ENCODE measurements at regions not wholly inside any gene's neighbourhood (a gene's known extent, or its start where the extent isn't known, plus 50 kb on each side); places are given as distances from the start of the nearest gene placed in this dataset.
"Not testable (repeated sequence)": the region's sequence is repeated elsewhere in the genome, so short reads cannot be mapped to it uniquely, and the experiment has no call there.

DNA sequence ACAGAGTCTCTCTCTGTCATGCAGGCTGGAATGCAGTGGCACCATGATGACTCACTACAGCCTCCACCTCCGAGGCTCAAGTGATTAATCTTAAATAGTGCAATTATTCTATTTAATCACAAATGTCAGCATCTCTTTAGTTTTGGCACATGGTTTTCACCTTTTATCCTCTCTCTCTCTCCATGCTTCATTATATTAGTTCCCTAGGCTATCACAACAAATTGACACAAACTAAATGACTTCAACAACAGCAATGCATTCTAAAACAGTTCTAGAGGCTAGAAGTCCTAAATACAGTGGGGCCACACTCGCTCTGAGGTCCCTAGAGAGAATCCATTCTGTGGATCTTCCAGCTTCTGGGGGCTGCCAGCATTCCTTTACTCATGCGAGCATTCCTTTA, 178.2 kb upstream of the ZNG1F start:
- DNase-seq = not testable (repeated sequence)

DNA sequence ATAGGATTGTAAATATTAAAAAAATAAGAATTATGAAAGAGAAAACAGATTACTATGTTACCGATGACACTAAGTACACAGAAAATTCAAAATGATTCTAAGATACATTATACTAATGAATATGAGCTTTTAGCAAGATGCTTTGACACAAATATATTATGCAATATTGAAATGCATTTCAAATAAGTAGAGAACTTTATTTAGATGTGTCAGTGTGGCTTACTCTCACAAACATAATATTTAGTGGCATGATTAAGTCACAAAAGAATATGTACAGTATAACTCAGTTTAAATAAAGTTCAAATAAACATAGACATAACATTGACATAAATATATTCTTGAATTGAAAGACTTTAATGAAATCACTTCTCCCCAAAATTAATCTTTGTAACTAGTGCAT, 172.7 kb upstream of the ZNG1F start:
- DNase-seq = not testable (repeated sequence)

DNA sequence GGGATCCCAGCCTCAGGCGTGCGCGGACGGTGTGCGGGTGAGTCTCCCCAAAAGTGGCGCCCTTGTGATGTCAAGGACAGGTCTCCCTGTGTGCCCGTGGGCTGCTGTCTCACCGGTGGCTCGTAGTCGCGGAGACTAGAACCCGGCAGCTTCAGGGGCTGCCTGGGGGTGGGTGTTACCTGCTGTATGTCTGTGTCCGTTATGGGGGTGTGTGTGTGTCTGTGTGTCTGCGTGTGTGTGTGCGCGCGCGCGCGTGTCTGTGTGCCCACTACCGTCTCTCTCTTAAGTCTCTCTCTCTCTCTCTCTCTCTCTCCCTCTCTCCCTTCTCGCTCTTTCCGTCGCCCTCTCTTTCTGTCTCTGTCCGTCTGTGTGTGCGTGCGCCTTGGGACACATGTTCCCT, 170.0 kb upstream of the ZNG1F start:
- peak; percentile 19 to 36 for DNase-seq

DNA sequence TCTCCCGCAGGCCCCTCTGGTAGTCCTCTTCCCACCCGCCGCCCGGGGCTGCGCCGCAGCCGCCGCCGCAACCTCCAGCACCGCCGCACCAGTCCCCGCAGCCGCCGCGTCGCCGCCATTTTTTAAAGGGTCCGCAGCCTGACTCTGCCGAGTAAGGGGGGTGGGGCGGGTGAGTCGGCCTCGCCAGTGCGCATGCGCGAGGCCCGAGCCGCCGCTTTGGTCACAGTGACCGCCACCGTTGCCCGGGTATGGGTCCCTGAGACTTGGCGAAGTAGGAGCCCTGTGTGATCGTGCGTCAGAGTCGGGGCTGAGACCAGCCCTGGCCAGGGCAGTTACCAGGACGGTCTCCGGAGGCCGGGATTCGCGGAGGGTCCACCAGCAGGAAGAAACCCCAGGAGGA, 169.6 kb upstream of the ZNG1F start:
- DNase-seq = peak; percentile 84 to 87

DNA sequence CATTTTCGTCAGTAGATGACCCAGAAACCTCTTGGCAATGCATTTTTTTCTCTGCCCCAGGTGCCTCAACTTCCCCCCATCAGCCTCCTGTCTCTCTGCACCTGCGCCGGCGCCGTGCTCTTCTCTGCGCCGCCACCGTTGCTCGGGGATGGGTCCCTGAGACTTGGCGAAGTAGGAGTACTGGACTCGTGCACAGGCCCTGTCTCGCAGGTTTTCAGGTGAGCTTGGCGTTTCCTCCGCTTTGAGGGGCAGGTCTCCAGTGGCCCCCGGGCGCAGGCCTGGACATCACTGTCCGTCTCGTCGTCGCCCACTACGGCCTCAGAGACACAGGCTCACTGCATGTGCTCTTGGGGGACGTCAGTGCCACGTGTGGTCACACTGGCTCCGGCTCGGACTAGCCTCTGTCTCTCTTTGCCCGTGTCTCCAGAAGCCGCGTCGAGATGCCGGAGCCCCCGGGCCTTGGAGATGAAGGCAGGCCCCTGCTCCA, 168.8 kb upstream of the ZNG1F start:
- not testable (repeated sequence) for DNase-seq

DNA sequence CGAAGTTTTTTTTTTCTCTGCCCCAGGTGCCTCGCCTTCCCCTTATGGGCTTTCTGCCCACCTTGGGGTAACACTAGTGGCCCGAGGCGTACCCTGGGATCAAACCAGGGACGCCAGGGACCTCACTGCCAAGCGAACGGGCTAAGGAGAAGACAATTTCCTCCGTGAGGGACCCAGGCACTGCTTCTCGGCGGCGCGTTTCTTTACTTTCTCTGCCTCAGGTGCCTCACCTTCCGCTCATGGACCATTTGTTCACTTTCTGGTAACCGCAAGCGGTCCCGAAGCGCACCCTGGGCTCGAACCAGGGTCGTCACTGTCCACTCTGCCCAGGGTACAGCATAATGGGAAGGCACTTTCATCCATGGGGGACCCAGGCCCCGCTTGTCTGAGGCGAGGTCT, 168.2 kb upstream of the ZNG1F start:
- DNase-seq = not testable (repeated sequence)

DNA sequence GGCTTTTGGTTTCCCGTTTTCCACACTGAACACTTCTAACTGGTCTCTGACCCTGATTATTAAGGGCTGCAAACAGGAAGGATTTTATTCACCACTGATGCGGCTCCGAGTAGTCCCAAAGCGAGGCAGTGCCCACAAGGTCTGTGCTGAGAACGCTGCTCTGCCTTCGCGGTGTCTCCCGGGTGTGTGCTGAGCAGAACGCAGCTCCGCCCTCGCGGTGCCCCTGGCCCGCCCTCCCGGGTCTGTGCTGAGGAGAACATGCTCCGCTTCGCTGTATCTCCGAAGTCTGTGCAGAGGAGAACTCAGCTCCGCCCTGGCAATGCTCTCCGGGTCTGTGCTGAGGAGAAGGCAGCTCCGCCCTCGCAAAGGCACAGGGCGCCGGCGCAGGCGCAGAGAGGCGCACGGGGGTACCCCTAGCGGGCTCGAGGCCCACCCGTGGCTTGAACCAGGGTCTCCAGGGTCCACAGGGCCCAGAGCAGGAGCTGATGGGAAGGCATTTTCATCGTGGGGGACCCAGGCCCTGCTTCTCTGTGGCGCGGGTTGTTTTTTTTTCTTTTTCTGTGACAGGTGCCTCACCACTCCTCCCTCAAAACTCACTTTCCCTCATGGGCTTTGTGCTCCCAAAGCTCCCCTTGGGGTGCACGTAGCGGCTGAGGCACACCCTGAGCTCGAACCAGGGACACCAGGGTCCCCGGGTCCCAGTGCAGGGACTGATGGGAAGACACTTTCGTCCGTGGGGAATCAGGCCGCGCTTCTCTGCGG, 167.7 kb upstream of the ZNG1F start:
- peak; percentile 86 to 88 for DNase-seq

DNA sequence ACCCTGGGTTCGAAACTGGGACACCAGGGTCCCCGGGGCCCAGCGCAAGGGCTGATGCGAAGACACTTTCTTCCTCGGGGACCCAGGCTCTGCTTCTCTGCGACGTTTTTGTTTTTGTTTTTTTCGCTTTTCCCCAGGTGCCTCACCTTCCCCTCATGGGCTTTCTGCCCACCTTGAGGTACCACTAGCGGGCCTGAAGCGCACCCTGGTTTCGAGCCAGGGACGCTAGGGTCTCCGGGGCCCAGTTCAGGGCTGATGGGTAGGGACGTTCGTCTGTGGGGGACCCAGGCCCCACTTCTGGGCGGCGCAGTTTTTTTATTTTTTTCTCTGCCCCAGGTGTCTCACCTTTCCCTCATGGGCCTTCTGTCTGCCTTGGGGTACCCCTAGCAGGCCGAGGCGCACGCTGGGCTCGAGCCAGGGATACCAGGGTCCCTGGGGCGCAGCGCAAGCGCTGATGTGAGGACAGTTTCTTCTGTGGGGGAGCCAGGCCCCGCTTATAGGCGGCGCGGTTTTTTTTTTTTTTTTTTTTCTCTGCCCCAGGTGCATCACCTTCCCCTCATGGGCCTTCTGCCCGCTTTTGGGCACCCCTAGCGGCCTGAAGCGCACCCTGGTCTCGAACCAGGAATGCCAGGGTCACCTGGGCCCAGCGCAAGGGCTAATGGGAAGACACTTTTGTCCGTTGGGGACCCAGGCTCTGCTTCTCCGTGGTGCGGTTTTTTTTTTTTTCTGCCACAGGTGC, 166.8 kb upstream of the ZNG1F start:
- DNase-seq = not testable (repeated sequence)

DNA sequence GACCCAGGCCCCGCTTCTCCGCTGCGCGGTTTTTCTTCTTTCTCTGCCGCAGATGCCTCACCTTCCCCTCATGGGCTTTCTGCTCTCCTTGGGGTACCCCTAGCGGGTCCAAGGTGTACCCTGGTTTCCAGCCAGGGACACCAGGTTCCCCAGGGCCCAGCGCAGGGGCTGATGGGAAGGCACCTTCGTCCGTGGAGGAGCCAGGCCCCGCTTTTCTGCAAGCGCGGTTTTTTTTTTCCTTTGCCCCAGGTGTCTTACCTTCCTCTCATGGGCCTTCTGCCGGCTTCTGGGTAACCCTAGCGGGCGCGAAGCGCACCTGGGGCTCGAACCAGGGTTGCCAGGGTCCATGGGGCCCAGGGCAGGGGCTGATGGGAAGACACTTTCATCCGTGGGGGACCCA, 165.9 kb upstream of the ZNG1F start:
- DNase-seq = peak in 1 of 2 donors; percentile 29

DNA sequence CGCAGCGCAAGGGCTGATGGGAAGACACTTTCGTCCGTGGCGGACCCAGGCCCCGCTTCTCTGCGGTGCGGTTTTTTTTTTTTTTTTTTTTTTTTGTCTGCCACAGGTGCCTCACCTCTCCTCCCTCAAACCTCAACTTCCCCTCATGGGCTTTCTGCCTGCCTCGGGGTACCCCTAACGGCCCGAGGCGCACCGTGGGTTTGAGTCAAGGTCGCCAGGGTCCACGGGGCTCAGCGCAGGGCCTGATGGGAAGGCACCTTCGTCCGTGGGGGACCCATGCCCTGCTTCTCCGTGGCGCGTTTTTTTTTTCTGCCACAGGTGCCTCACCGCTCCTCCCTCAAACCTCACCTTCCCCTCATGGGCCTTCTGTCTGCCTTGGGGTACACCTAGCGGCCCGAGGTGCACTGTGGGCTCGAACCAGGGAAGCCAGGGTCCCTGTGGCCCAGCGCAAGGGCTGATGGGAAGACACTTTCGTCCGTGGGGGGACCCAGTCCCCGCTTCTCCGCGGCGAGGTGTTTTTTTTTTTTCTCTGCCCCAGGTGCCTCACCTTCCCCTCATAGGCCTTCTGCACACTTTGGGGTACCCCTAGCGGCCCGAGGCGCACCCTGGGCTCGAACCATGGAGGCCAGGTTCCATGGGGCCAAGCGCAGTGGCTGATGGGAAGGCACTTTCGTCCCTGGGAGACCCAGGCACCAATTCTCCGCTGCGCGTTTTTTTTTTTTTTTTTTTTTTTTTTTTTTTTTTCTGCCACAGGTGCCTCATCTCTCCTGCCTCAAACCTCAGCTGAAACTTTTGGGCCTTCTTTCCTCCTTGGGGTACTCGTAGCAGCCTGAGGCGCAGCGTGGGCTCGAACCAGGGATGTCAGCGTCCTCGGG, 165.2 kb upstream of the ZNG1F start:
- DNase-seq = not testable (repeated sequence)

DNA sequence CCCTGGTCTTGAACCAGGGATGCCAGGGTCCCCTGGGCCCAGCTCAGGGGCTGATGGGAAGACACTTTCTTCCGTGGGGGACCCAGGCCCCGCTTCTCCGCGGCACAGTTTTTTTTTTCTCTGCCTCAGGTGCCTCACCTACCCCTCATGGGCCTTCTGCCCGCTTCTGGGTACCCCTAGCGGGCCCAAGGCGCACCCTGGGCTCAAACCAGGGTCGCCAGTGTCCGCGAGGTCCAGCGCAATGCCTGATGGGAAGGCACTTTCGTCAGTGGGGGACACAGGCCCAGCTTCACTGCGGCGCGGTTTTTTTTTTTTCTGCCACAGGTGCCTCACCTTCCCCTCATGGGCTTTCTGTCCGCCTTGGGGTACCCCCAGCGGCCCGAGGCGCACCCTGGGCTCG, 163.9 kb upstream of the ZNG1F start:
- not testable (repeated sequence) for DNase-seq

DNA sequence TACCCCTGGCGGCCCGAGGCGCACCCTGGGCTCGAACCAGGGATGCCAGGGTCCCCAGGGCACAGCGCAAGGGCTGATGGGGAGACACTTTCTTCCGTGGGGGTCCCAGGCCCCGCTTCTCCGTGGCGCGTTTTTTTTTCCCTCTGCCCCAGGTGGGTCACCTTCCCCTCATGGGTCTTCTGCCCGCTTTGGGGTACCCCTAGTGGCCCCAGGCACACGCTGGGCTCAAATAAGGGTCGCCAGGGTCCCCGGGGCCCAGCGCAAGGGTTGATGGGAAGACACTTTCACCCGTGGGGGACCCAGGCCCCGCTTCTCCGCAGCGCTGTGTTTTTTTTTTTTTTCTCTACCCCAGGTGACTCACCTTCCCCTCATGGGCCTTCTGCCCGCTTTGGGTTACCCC, 163.3 kb upstream of the ZNG1F start:
- DNase-seq = not testable (repeated sequence)

DNA sequence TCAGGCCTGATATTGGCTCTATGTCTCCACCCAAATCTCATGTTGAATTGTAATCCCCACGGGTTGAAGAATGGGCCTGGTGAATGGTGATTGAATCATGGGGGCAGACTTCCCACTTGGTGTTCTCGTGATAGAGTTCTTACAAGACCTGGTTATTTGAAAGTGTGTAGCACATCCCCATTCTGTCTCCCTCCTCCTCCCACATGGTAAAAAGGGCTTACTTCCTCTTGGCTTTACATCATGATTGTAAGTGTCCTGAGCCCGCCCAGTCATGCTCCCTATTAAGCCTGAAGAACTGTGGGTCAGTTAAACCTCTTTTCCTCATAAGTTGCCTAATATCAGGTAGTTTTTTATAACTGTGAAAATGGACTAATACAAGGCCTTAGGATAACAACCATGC, 158.8 kb upstream of the ZNG1F start:
- DNase-seq = not testable (repeated sequence)

DNA sequence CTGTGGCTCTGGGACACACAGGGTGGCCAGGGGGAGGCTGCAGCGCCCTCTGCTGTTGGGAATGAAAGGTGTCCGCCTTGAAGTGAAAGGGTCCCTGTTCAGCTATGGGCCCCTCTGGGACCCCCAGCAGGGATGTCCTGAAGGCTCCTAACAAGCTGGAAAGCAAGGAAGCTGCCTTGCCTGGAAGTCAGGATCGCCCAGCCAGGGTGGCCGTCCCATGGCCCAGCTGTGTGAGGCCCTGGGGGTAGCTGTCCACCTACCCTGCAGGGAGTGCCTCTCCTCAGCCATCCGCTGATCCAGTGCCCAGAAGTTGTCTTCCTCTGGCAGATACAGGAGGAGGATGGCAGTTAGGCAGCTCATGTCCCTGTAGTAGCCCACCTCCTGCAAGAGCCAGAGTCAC, 143.4 kb upstream of the ZNG1F start:
- DNase-seq = not testable (repeated sequence)

DNA sequence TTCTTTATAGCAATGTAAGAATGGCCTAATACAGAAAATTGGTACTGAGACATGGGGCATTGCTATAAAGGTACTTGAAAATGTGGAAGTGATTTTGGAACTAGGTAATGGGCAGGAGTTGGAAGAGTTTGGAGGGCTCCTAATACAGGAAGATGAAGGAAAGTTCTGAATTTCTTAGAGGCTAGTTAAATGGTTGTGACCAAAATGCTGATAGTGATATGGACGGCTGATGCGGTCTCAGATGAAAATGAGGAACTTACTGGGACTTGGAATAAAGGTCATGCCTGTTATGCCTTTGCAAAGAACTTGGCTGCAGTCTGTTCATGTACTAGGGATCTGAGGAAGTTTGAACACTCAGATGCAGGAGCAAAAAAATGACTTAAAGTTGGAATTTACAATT, 132.2 kb upstream of the ZNG1F start:
- DNase-seq = not testable (repeated sequence)

DNA sequence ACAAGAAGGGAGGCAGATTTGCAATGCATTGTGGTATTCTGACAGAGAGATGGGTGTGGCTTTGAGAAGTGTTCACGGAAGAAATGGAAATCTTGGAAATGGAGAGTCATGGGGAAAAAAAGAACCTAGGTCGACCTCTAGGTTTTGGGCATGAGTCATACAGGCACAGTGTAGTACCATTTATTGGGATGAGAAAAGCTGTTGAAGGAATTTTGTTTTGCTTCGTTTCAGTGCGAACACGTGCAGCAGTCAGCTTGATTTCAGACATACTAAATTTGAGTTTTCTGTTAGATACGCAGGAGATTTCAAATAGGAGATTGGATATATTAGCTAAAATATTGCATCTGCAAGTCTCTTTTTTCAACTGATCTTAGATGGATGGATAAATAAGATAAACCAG, 119.8 kb upstream of the ZNG1F start:
- DNase-seq = not testable (repeated sequence)

DNA sequence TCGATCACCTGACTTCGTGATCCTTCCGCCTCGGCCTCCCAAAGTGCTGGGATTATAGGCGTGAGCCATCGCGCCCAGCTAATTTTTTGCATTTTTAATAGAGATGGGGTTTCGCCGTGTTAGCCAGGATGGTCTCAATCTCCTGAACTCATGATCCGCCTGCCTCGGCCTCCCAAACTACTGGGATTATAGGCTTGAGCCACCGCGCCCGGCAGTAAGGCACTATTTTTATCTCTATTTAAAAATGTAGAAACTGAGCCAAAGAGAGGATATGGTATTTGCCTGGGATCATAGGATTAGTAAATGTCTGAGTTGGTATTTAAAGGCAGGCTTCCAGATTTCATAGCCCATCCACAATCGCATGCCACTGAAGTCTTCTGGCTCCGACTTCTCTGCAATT, 96.6 kb upstream of the ZNG1F start:
- DNase-seq = not testable (repeated sequence)

DNA sequence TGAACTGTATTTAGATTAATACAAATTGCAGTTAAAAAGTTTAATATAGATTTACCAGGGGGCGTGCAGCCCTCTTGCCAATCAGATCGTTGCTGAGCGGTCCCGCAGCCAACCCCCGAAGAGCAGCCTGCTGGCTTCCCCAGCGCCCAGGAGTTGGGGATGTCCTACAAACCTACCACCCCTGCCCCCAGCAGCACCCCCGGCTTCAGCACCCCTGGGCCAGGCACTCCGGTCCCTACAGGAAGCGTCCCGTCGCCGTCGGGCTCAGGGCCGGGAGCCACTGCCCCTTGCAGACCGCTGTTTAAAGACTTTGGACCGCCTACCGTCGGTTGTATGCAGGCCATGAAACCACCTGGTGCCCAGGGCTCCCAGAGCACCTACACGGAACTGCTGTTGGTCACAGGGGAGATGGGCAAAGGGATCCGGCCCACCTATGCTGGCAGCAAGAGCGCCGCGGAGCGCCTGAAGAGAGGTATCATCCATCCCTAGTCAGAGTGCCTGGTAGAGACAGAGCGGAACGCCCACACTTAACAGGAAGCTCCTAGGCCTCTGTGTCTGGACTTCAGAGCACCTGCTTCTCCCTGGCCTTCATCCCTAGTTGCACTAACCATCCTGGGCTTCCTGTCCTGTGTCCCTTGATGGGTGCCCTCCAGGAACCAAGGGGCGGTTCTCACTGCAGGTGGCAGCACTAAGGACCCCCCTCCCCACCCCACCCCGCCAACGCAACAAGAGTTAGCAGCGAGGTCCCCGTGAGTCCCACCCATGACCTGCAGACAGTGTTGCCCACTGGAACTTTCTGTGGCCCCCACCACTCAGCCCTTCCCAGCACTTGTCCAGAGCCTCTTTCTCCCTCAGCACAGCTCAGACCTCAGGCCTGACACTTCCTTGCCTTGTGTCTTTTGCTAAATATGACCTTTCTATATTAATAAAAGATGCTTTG, 91.5 kb upstream of the ZNG1F start:
- DNase-seq = not testable (repeated sequence)

DNA sequence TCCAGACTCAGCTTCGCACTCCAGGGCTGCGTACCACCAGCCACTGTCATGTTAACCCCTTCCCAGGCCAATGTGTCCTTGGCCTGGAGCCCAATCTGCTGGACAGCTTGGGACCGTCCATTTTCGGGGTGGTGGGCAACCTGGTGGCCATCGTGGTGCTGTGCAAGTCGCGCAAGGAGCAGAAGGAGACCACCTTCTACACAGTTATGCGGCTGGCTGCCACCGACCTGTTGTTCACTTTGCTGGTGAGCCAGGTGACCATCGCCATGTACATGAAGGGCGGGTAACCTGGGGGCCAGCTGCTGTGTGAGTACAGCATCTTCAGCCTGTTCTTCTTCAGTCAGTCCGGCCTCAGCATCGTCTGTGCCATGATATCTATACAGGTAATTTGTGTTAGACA, 90.3 kb upstream of the ZNG1F start:
- not testable (repeated sequence) for DNase-seq

DNA sequence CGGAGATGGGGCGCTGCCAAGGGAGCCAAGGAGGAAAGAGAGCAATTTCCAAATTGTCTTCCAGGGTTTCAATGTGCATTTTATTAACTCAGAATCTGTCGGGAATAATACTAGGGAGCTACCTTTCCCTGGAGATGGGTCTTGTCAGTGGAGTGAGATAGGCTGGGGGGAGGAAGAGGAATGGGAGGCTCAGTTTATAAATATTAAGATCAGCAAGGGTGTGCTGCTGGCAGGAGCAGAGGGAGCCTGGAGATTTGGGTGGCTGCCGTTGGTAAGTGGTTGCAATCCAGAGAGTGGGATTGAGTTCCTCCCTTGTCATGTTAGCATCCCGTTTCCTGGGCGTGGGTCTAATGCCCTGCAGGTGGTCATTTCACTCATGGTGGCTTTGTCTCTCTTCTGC, 89.9 kb upstream of the ZNG1F start:
- DNase-seq = not testable (repeated sequence)

DNA sequence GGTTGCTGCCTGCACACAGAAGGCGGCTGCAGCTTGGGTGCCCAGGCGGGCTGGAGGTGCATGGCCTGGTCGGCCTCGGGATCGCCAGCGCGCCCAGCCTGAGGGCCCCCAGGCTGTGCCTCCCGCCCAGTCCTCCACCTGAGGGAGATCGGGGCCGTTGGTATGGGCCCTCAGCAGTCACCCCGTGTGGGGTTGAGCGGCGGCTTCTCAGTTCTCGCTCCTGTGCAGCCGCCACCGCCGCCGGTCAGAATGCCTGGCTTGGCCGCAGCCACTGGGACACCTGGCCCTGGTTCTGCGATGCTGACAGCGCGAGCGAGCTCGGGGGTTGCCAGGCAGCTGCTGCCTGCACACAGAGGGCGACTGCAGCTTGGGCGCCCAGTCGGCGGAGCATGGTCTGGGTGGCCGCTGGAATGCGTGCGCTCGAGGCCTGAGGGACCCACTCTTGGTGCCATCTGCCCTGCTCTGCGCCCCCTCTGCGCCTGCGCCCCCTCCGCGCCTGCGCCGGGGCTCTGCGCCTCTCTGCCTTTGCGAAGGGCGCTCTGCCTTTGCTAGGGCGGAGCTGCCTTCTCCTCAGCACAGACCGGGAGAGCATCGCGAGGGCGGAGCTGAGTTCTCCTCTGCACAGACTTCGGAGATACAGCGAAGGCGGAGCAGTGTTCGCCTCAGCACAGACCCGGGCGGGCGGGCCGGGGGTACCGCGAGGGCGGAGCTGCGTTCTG, 84.6 kb upstream of the ZNG1F start:
- peak; percentile 75 to 79 for DNase-seq
